ENCODE measurements at regions not wholly inside any gene's neighbourhood (a gene's known extent, or its start where the extent isn't known, plus 50 kb on each side); places are given as distances from the start of the nearest gene placed in this dataset.

GRCh38 chr1:65504263-65504662, 83.8 kb downstream of the LEPR start:
- 95 to 98% (median 97%) methylated on average over 3 of the region's 3 CpGs for WGBS, 4 donors

GRCh38 chr1:65505547-65506300, 85.3 kb downstream of the LEPR start:
- intact Hi-C loops (cut with DNase I): no loop called here
- WGBS, 4 donors: 71 to 77% (median 74%) methylated on average over 5 of the region's 5 CpGs
- no peaks in the 10 kb centered on the region for H3K4me1 ChIP-seq (replicated peaks in 1 of 2)
- TF ChIP-seq POLR2A (IDR thresholded peaks at IDR 0.05): no peak
- TF ChIP-seq CTCF (IDR thresholded peaks at IDR 0.05): no peak
- H3K36me3 ChIP-seq (replicated peaks in 1 of 2): no peaks in the 10 kb centered on the region
- DNase-seq: no peak
- no peaks in the 10 kb centered on the region for H3K27me3 ChIP-seq
- peaks cover 0 to 5% (median 0%) of the 10 kb centered on the region in 3 donors for H3K9me3 ChIP-seq (replicated peaks in 1 of 3)
- no peak overlapping the region for H3K27ac ChIP-seq
- no peak overlapping the region for H3K4me3 ChIP-seq

More at GRCh38 chr1:65504263-65504662, 83.8 kb downstream of the LEPR start:
- Histone ChIP-seq H3K36me3 (replicated peaks in 1 of 2) (no peaks in the 10 kb centered on the region), H3K4me3 (no peak overlapping the region), H3K27ac (no peak overlapping the region), H3K27me3 (no peaks in the 10 kb centered on the region), H3K9me3 (replicated peaks in 1 of 3) (peaks cover 0 to 5% (median 0%) of the 10 kb centered on the region in 3 donors), H3K4me1 (replicated peaks in 1 of 2) (no peaks in the 10 kb centered on the region)
- TF ChIP-seq CTCF (IDR thresholded peaks at IDR 0.05): no peak
- TF ChIP-seq POLR2A (IDR thresholded peaks at IDR 0.05): no peak
- no peak for DNase-seq
- intact Hi-C loops (cut with DNase I): no loop called here

- no peaks in the 10 kb centered on the region for H3K4me1 ChIP-seq (replicated peaks in 1 of 2)
- 46 to 77% (median 57%) methylated on average over 2 of the region's 2 CpGs for WGBS, 4 donors
- no peak overlapping the region for H3K27ac ChIP-seq
- TF ChIP-seq CTCF (IDR thresholded peaks at IDR 0.05) (no peak), POLR2A (IDR thresholded peaks at IDR 0.05) (no peak)
- DNase-seq: no peak
- H3K27me3 ChIP-seq: no peaks in the 10 kb centered on the region
- no peak overlapping the region for H3K4me3 ChIP-seq
- H3K36me3 ChIP-seq (replicated peaks in 1 of 2): no peaks in the 10 kb centered on the region
- intact Hi-C loops (cut with DNase I): no loop called here
- H3K9me3 ChIP-seq (replicated peaks in 1 of 3): peaks cover 0 to 5% (median 0%) of the 10 kb centered on the region in 3 donors
Observed at GRCh38 chr1:65508051-65508450, 87.6 kb downstream of the LEPR start.

GRCh38 chr1:65509912-65510680, 89.6 kb downstream of the LEPR start:
- Histone ChIP-seq H3K4me3 (no peak overlapping the region), H3K27ac (no peak overlapping the region), H3K36me3 (replicated peaks in 1 of 2) (no peaks in the 10 kb centered on the region), H3K9me3 (replicated peaks in 1 of 3) (peaks cover 0 to 5% (median 0%) of the 10 kb centered on the region in 3 donors), H3K4me1 (replicated peaks in 1 of 2) (no peaks in the 10 kb centered on the region), H3K27me3 (no peaks in the 10 kb centered on the region)
- no peak for DNase-seq
- intact Hi-C loops (cut with DNase I): no loop called here
- 76 to 88% (median 87%) methylated on average over 5 of the region's 5 CpGs for WGBS, 4 donors
- TF ChIP-seq POLR2A (IDR thresholded peaks at IDR 0.05): no peak
- TF ChIP-seq CTCF (IDR thresholded peaks at IDR 0.05): no peak

Data from adrenal gland (tissue), 9 donors.